NCI-H2107 treated with DMSO at 0.1 percent for 48 hours (cell line): ENCODE measurements at regions not wholly inside any gene's neighbourhood (a gene's known extent, or its start where the extent isn't known, plus 50 kb on each side); places are given as distances from the start of the nearest gene placed in this dataset.

Experiments used
- DNase-seq: peaks from one replicate; lab custom pipeline; 2025; ENCODE audit not compliant: unreplicated experiment; lab: John Stamatoyannopoulos, UW

GRCh38 chr17:56648321-56648720, 54.8 kb downstream of the NOG start:
- no peak for DNase-seq

GRCh38 chr17:56648806-56649205, 55.3 kb downstream of the NOG start:
- DNase-seq, result no peak

- no peak for DNase-seq
Observed at GRCh38 chr17:56652628-56653027, 59.1 kb downstream of the NOG start.

GRCh38 chr17:56653877-56654276, 60.4 kb downstream of the NOG start:
- no peak for DNase-seq

GRCh38 chr17:56656701-56657327, 63.3 kb downstream of the NOG start:
- DNase-seq, result no peak

GRCh38 chr17:56658648-56659047, 65.1 kb downstream of the NOG start:
- DNase-seq, result no peak

- no peak for DNase-seq
Observed at GRCh38 chr17:56659622-56660021, 66.1 kb downstream of the NOG start.

GRCh38 chr17:56661906-56662305, 68.4 kb downstream of the NOG start:
- DNase-seq, result no peak

GRCh38 chr17:56665864-56666263, 72.4 kb downstream of the NOG start:
- DNase-seq, result no peak

GRCh38 chr17:56667925-56668458, 74.5 kb downstream of the NOG start:
- DNase-seq, result no peak

- DNase-seq, result no peak
Observed at GRCh38 chr17:56672195-56672594, 78.7 kb downstream of the NOG start.

- DNase-seq, result no peak
Observed at GRCh38 chr17:56674401-56674925, 81.0 kb downstream of the NOG start.

GRCh38 chr17:56675876-56676660, 82.6 kb downstream of the NOG start:
- no peak for DNase-seq

- DNase-seq, result no peak
Observed at GRCh38 chr17:56676810-56677209, 83.3 kb downstream of the NOG start.

- no peak for DNase-seq
Observed at GRCh38 chr17:56678249-56679114, 85.0 kb downstream of the NOG start.

- peak; percentile 3 for DNase-seq
Observed at GRCh38 chr17:56679115-56679776, 85.7 kb downstream of the NOG start.

GRCh38 chr17:56679777-56680422, 86.4 kb downstream of the NOG start:
- DNase-seq, result no peak

GRCh38 chr17:56680676-56681075, 87.2 kb downstream of the NOG start:
- DNase-seq, result no peak

GRCh38 chr17:56681561-56682266, 88.2 kb downstream of the NOG start:
- no peak for DNase-seq

GRCh38 chr17:56688151-56688550, 94.7 kb downstream of the NOG start:
- no peak for DNase-seq
